22Rv1 (cell line): ENCODE measurements at regions not wholly inside any gene's neighbourhood (a gene's known extent, or its start where the extent isn't known, plus 50 kb on each side); places are given as distances from the start of the nearest gene placed in this dataset.

ENCODE experiments used
- H3K27ac ChIP-seq: fragments of 450-650 bp; 2 replicates; pipeline ENCODE4 v1.5.1; 2017
- ZFX ChIP-seq: fragments of 450-650 bp; IDR thresholded peaks from 2 replicates; pipeline ENCODE4 v1.6.1; 2017; ENCODE audit warnings: antibody characterized with exemption, borderline replicate concordance
- TF ChIP-seq, protein P1 (sequence below): fragments of 450-650 bp; IDR thresholded peaks from 2 replicates; pipeline ENCODE4 v1.5.1; 2017; ENCODE audit warnings: mild to moderate bottlenecking

DNA sequence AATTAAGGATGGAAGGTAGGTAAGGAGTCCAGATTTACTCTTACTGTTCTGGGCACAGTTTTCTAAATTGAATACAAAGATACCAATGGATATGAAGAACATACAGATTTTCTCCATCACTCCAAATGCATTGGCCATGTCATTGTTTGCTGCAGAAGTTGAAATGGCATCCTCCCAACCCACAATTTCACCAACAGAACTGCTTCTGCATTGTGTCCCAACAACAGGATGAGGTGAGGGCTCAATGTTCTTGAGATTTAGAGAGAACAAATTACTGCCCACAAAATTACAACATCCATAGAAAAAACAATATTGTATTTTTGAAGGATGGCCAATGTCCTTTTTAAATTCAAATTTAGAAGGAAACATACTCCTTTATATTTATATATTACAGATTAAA, 88.9 kb downstream of the NUDT12 start:
- no peak overlapping the region for H3K27ac ChIP-seq

DNA sequence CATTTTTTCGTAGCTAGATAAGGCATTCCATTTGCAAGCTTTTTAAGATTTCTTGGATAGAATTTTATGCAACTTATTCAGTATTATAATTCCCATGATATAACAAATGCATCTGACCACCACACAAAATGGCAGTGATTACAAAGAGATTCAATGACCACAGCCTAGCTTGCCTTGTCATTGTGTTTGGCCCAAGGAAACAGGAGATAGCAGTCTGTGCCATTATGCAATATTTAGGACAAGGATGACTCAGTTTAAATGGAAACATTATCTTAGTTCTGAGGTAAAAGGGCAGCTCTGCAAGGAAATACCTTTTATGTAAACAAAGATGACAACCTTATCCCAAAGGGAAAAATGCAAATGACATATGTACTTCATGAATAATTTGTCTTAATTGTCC, 89.8 kb downstream of the NUDT12 start:
- TF ChIP-seq ZFX: no peak
- TF ChIP-seq, protein P1, sequence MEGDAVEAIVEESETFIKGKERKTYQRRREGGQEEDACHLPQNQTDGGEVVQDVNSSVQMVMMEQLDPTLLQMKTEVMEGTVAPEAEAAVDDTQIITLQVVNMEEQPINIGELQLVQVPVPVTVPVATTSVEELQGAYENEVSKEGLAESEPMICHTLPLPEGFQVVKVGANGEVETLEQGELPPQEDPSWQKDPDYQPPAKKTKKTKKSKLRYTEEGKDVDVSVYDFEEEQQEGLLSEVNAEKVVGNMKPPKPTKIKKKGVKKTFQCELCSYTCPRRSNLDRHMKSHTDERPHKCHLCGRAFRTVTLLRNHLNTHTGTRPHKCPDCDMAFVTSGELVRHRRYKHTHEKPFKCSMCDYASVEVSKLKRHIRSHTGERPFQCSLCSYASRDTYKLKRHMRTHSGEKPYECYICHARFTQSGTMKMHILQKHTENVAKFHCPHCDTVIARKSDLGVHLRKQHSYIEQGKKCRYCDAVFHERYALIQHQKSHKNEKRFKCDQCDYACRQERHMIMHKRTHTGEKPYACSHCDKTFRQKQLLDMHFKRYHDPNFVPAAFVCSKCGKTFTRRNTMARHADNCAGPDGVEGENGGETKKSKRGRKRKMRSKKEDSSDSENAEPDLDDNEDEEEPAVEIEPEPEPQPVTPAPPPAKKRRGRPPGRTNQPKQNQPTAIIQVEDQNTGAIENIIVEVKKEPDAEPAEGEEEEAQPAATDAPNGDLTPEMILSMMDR: no peak
- H3K27ac ChIP-seq: no peak overlapping the region

More for the DNA sequence above, 88.9 kb downstream of the NUDT12 start:
- TF ChIP-seq, protein P1: no peak
- TF ChIP-seq ZFX: no peak

DNA sequence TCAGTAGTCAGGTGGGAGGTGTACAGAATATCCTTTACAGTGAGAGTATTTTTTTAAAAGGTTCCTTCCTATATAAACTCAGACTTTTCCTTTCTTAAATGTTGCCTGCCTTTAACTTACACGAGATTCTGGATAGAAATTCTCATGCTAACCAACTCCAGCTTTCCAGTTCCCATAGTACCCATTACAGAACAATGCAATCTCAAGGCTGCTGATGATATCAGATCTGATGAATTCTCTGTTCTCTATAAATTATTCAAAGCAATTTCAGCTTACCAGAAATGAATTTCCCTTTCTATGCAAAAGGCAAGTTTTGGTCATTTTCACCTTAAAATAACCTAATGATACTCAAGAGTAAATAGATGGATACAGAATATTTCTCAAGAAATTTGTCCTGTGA, 90.3 kb downstream of the NUDT12 start:
- TF ChIP-seq, protein P1: no peak
- no peak for TF ChIP-seq ZFX
- no peak overlapping the region for H3K27ac ChIP-seq

DNA sequence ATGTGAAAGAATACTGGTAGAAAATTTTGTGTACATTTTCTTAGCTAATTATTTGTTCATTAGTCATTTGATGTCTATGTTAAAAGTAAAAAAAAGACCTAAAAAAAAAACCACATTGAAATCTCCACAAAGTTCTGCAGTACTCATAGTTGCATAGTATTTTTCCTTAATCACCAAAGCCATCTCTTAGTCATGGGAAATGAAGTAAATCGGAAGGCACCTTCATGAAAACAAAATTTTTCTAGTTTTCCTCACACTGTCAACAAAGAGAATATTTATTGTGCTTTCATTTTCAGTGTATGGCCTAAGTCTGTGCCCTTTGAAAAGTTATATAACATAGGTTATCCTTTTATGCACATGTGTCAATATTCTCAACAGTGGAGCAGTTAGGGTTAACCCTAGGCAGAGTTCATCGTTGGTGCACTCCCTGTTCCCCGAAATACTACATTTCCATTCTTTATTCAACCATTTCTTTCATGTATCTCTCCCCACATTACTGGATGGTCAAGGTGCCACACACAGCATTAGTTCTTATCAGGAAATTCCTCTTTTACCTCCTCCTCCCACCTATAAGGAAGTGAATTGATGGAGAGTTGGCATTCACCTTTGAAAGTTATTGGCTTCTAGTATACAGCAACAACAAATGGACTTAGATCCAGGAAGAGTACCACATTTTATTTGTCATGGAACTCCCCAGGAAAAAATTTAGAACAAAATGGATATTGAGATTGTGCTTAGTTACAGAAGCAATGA, 93.1 kb downstream of the NUDT12 start:
- no peak overlapping the region for H3K27ac ChIP-seq
- no peak for TF ChIP-seq ZFX
- TF ChIP-seq, protein P1: no peak

DNA sequence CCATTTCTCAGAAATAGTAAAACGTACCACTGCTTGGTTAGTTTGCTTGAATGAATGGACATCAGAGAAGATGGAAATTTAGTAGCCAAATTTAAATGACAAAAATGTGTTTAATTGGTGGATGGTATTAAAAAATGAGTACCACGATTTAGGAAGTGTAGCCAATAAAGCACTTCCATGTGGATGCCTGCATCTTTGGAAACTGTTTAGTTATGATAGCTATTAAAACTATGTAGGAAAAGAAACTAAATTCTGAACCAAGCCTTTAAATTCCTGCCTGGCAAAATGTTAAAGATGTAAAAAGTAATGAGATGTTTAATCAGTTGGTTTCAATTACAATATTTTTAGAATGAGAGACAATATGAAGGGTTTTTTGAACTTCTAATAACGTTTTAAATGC, 94.8 kb downstream of the NUDT12 start:
- no peak for TF ChIP-seq ZFX
- TF ChIP-seq, protein P1: no peak

DNA sequence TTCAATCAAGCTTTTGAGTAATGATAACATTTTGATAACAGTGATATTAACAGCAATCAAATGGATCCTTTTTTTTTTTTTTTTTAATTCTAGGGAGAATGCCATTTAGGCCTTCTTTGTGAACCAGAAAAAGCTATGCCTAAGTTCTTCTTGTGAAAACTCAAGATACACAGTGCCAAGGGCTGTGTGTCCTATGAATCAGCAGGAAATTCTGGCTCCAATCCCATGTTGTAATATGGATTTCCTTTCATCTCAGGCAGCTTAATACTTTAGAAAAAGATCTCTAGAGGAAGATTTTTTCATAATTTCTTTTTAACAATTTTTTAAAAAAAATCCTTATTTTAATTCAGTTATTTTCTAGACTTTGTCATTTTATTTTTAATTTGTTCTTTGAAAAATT, 96.1 kb downstream of the NUDT12 start:
- TF ChIP-seq, protein P1: no peak
- no peak for TF ChIP-seq ZFX
- no peak overlapping the region for H3K27ac ChIP-seq

More for the DNA sequence above, 94.8 kb downstream of the NUDT12 start:
- H3K27ac ChIP-seq: no peak overlapping the region

DNA sequence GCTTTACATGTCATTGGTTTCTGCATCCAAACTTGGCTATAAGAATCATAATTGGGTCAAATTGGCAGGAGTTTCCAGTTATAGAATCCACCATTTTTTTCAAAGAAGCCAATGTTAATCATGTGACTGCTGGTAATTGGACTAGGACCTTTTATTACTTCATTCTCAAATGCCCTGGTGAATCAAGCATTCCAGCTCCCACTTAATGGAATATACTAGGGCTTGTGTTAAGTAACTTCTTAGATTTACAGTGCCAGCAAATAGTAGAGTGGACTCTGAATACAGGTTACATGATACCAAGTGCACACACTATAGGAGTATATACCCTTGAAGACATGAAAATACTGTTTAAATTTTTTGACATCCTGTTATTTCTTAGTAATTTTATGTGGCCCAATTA, 96.7 kb downstream of the NUDT12 start:
- TF ChIP-seq ZFX: no peak
- TF ChIP-seq, protein P1: no peak
- no peak overlapping the region for H3K27ac ChIP-seq
